Activated CD8-positive, alpha-beta T cell treated with anti-CD3 and anti-CD28 coated beads, Interleukin-2, amount 10 ng/mL, durations not matched to agents 7 days and 5 days (primary cell): ENCODE measurements at regions not wholly inside any gene's neighbourhood (a gene's known extent, or its start where the extent isn't known, plus 50 kb on each side); places are given as distances from the start of the nearest gene placed in this dataset.

ENCODE experiments used
- ATAC-seq: fragments of 150-1000 bp; cut with Tn5 transposase; one replicate; pipeline ENCODE4 v1.10.0; 2021; ENCODE audit warnings: moderate library complexity
- CTCF ChIA-PET: fragments of 350-600 bp; sonication (Branson Sonifier 250); formaldehyde crosslinking; loops from one replicate; lab custom pipeline; 2021; ENCODE audit warnings: antibody characterized with exemption; lab: Charles Lee
- POLR2A ChIA-PET: fragments of 350-600 bp; sonication (Branson Sonifier 250); formaldehyde crosslinking; loops from one replicate; lab custom pipeline; 2021; ENCODE audit warnings: antibody characterized with exemption; lab: Charles Lee
- DNase-seq: peaks from one replicate; pipeline ENCODE4 v3.0.0-alpha.2; 2020
- H3K27ac Mint-ChIP-seq: one replicate; pipeline ENCODE4 v1.8.0; 2021; ENCODE audit warnings: mild to moderate bottlenecking, mixed read lengths
- H3K27me3 Mint-ChIP-seq: one replicate; pipeline ENCODE4 v1.8.0; 2021; ENCODE audit warnings: low read depth, mixed read lengths
- H3K36me3 Mint-ChIP-seq: one replicate; pipeline ENCODE4 v1.8.0; 2021; ENCODE audit warnings: low read depth, mixed read lengths
- H3K4me1 Mint-ChIP-seq: one replicate; pipeline ENCODE4 v1.8.0; 2021; ENCODE audit warnings: low read depth, mixed read lengths
- H3K4me3 Mint-ChIP-seq: one replicate; pipeline ENCODE4 v1.8.0; 2021; ENCODE audit warnings: mild to moderate bottlenecking, mixed read lengths
- H3K9me3 Mint-ChIP-seq: one replicate; pipeline ENCODE4 v1.8.0; 2022; ENCODE audit warnings: mixed read lengths; ENCODE audit not compliant: insufficient read depth

GRCh38 chr4:32631831-32632230 is 1911.7 kb downstream of the PCDH7 start:
- POLR2A ChIA-PET: no interaction called here
- CTCF ChIA-PET: no interaction called here
- no peaks in the 10 kb centered on the region for H3K4me1 Mint-ChIP-seq

GRCh38 chr4:32633421-32633820 is 1913.3 kb downstream of the PCDH7 start:
- Mint-ChIP-seq H3K27ac (no peak overlapping the region), H3K4me1 (no peaks in the 10 kb centered on the region), H3K27me3 (no peaks in the 10 kb centered on the region), H3K36me3 (no peaks in the 10 kb centered on the region), H3K9me3 (peaks cover 21% of the 10 kb centered on the region), H3K4me3 (no peak overlapping the region)
- CTCF ChIA-PET: no interaction called here
- POLR2A ChIA-PET: no interaction called here
- no peak for ATAC-seq
- DNase-seq: no peak

More at GRCh38 chr4:32631831-32632230, 1911.7 kb downstream of the PCDH7 start:
- DNase-seq (no peak), ATAC-seq (no peak)
- Mint-ChIP-seq H3K36me3 (no peaks in the 10 kb centered on the region), H3K27ac (no peak overlapping the region), H3K4me3 (no peak overlapping the region), H3K27me3 (no peaks in the 10 kb centered on the region), H3K9me3 (peaks cover 23% of the 10 kb centered on the region)

- no peak for DNase-seq
- Mint-ChIP-seq H3K4me1 (no peaks in the 10 kb centered on the region), H3K27me3 (no peaks in the 10 kb centered on the region), H3K27ac (no peak overlapping the region), H3K4me3 (no peak overlapping the region), H3K36me3 (no peaks in the 10 kb centered on the region), H3K9me3 (peaks cover 16% of the 10 kb centered on the region)
- ChIA-PET CTCF (no interaction called here), POLR2A (no interaction called here)
- ATAC-seq: no peak
Observed at GRCh38 chr4:32645653-32646052, 1925.5 kb downstream of the PCDH7 start.

GRCh38 chr4:32658019-32658418 is 1937.8 kb downstream of the PCDH7 start:
- ChIA-PET POLR2A (no interaction called here), CTCF (no interaction called here)
- ATAC-seq: no peak
- no peaks in the 10 kb centered on the region for H3K36me3 Mint-ChIP-seq
- DNase-seq: no peak
- H3K27ac Mint-ChIP-seq: no peak overlapping the region
- no peak overlapping the region for H3K4me3 Mint-ChIP-seq
- H3K9me3 Mint-ChIP-seq: peaks cover 29% of the 10 kb centered on the region
- H3K27me3 Mint-ChIP-seq: no peaks in the 10 kb centered on the region
- no peaks in the 10 kb centered on the region for H3K4me1 Mint-ChIP-seq

GRCh38 chr4:32661229-32661628 is 1941.1 kb downstream of the PCDH7 start:
- peaks cover 27% of the 10 kb centered on the region for H3K9me3 Mint-ChIP-seq
- ATAC-seq (no peak), DNase-seq (no peak)
- H3K4me3 Mint-ChIP-seq: no peak overlapping the region
- no peak overlapping the region for H3K27ac Mint-ChIP-seq
- CTCF ChIA-PET: no interaction called here
- POLR2A ChIA-PET: no interaction called here
- H3K27me3 Mint-ChIP-seq: no peaks in the 10 kb centered on the region
- no peaks in the 10 kb centered on the region for H3K36me3 Mint-ChIP-seq
- no peaks in the 10 kb centered on the region for H3K4me1 Mint-ChIP-seq

- ATAC-seq: no peak
- Mint-ChIP-seq H3K9me3 (peaks cover 16% of the 10 kb centered on the region), H3K27ac (no peak overlapping the region), H3K4me3 (no peak overlapping the region), H3K27me3 (no peaks in the 10 kb centered on the region), H3K4me1 (no peaks in the 10 kb centered on the region), H3K36me3 (no peaks in the 10 kb centered on the region)
- no peak for DNase-seq
- ChIA-PET POLR2A (no interaction called here), CTCF (no interaction called here)
Observed at GRCh38 chr4:32662803-32663202, 1942.6 kb downstream of the PCDH7 start.

- ChIA-PET CTCF (no interaction called here), POLR2A (no interaction called here)
- no peak for ATAC-seq
- H3K4me1 Mint-ChIP-seq: no peaks in the 10 kb centered on the region
- no peak overlapping the region for H3K27ac Mint-ChIP-seq
- no peak for DNase-seq
- no peaks in the 10 kb centered on the region for H3K27me3 Mint-ChIP-seq
- no peaks in the 10 kb centered on the region for H3K36me3 Mint-ChIP-seq
- H3K9me3 Mint-ChIP-seq: peaks cover 14% of the 10 kb centered on the region
- H3K4me3 Mint-ChIP-seq: no peak overlapping the region
Observed at GRCh38 chr4:32672359-32672758, 1952.2 kb downstream of the PCDH7 start.

- H3K4me3 Mint-ChIP-seq: no peak overlapping the region
- DNase-seq: no peak
- no peak overlapping the region for H3K27ac Mint-ChIP-seq
- ChIA-PET CTCF (no interaction called here), POLR2A (no interaction called here)
- no peak for ATAC-seq
- H3K27me3 Mint-ChIP-seq: no peaks in the 10 kb centered on the region
- H3K9me3 Mint-ChIP-seq: peaks cover 33% of the 10 kb centered on the region
- H3K36me3 Mint-ChIP-seq: no peaks in the 10 kb centered on the region
- H3K4me1 Mint-ChIP-seq: no peaks in the 10 kb centered on the region
Observed at GRCh38 chr4:32680946-32681345, 1960.8 kb downstream of the PCDH7 start.

- peaks cover 27% of the 10 kb centered on the region for H3K9me3 Mint-ChIP-seq
- ChIA-PET CTCF (no interaction called here), POLR2A (no interaction called here)
- no peak for DNase-seq
- no peaks in the 10 kb centered on the region for H3K27me3 Mint-ChIP-seq
- H3K4me3 Mint-ChIP-seq: no peak overlapping the region
- no peak for ATAC-seq
- H3K36me3 Mint-ChIP-seq: no peaks in the 10 kb centered on the region
- H3K4me1 Mint-ChIP-seq: no peaks in the 10 kb centered on the region
- H3K27ac Mint-ChIP-seq: no peak overlapping the region
Observed at GRCh38 chr4:32684160-32684559, 1964.0 kb downstream of the PCDH7 start.

- POLR2A ChIA-PET: no interaction called here
- CTCF ChIA-PET: no interaction called here
- no peak overlapping the region for H3K4me3 Mint-ChIP-seq
Observed at GRCh38 chr4:32686123-32686522, 1966.0 kb downstream of the PCDH7 start.

GRCh38 chr4:32689518-32689917 is 1969.3 kb downstream of the PCDH7 start:
- Mint-ChIP-seq H3K4me1 (no peaks in the 10 kb centered on the region), H3K27ac (no peak overlapping the region), H3K9me3 (peaks cover 16% of the 10 kb centered on the region), H3K36me3 (no peaks in the 10 kb centered on the region), H3K4me3 (no peak overlapping the region), H3K27me3 (no peaks in the 10 kb centered on the region)
- ChIA-PET POLR2A (no interaction called here), CTCF (no interaction called here)
- ATAC-seq: no peak
- no peak for DNase-seq

More at GRCh38 chr4:32686123-32686522, 1966.0 kb downstream of the PCDH7 start:
- no peak for DNase-seq
- Mint-ChIP-seq H3K27me3 (no peaks in the 10 kb centered on the region), H3K9me3 (peaks cover 12% of the 10 kb centered on the region), H3K4me1 (no peaks in the 10 kb centered on the region), H3K27ac (no peak overlapping the region), H3K36me3 (no peaks in the 10 kb centered on the region)
- ATAC-seq: no peak

GRCh38 chr4:32697281-32697814 is 1977.2 kb downstream of the PCDH7 start:
- Mint-ChIP-seq H3K27me3 (no peaks in the 10 kb centered on the region), H3K9me3 (peaks cover 19% of the 10 kb centered on the region), H3K4me3 (no peak overlapping the region), H3K4me1 (no peaks in the 10 kb centered on the region), H3K27ac (no peak overlapping the region), H3K36me3 (no peaks in the 10 kb centered on the region)
- ATAC-seq: no peak
- POLR2A ChIA-PET: no interaction called here
- no peak for DNase-seq
- CTCF ChIA-PET: no interaction called here

- Mint-ChIP-seq H3K4me1 (no peaks in the 10 kb centered on the region), H3K9me3 (peaks cover 10% of the 10 kb centered on the region), H3K27ac (no peak overlapping the region), H3K36me3 (no peaks in the 10 kb centered on the region), H3K27me3 (no peaks in the 10 kb centered on the region), H3K4me3 (no peak overlapping the region)
- DNase-seq: no peak
- no peak for ATAC-seq
- ChIA-PET POLR2A (no interaction called here), CTCF (no interaction called here)
Observed at GRCh38 chr4:32700838-32701237, 1980.7 kb downstream of the PCDH7 start.
